HG02610 (cell line): ENCODE measurements at regions not wholly inside any gene's neighbourhood (a gene's known extent, or its start where the extent isn't known, plus 50 kb on each side); places are given as distances from the start of the nearest gene placed in this dataset.

Source experiments
- ATAC-seq: cut with Tn5 transposase; IDR thresholded peaks from one replicate; pipeline ENCODE4 v1.9.1; 2021; ENCODE audit warnings: mild to moderate bottlenecking, moderate library complexity; ENCODE audit not compliant: unreplicated experiment

DNA sequence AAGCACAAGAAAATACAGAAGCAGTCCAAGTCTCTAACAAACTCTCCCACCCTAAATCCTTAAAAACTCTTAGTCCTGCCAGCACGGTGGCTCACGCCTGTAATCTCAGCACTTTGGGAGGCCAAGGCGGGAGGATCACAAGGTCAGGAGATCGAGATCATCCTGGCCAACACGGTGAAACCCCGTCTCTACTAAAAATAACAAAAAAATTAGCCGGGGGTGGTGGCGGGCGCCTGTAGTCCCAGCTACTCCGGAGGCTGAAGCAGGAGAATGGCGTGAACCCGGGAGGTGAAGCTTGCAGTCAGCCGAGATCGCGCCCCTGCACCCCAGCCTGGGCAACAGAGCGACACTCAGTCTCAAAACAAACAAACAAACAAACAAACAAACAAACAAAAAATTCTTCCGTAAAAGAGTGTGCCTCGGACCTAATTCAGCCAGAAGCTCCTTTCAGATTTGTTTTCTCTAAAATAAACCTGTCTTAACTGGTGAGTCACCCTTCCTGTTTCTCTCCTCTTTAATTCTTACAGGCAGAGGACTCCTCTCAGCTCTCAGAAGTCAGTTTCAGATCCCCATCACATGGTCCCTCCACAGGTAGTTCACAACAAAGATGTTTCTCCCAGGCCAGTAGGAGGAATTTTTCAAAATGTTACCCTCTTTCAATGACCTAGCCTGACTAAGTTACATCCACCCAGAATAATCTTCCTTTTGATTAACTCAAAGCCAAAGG, 953.2 kb downstream of the STIM2 start:
- peak; percentile 88 for ATAC-seq

DNA sequence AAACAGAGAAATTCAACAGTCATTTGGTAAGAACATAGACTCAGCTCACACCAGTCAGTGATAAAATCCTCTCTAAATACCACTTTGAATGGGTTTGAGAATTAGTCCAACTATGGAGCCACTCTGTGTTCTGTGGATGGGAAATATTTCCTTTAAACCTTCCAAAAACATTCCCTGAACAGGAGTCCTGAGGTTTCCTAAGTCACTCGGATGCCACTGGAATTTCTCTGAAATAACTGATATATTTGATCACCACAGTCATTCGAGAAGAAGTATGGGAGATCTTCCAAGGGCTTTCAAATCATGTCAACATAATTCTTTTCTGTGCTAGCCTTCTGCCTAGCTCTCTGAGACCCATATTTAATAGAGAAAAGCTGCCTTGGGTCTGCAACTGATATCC, 958.6 kb downstream of the STIM2 start:
- ATAC-seq: no peak

DNA sequence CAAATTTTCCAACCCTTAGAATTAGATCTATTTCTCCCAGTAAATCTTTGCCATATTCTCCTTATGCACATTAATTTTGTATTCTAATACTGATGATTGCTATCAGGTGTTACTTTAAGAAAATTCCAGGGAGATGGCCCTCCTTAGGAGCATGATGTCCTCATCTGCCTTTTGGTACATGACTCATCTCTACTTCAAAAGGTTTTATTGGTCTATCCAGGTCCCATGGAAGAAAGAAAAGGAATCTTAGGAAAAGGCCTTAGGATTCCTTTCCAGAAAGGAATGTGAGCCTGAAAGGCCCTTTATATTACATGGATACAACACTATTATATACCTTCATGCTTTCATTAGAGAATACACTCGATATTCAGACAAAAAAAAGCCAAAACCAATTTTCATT, 968.2 kb downstream of the STIM2 start:
- ATAC-seq: no peak

DNA sequence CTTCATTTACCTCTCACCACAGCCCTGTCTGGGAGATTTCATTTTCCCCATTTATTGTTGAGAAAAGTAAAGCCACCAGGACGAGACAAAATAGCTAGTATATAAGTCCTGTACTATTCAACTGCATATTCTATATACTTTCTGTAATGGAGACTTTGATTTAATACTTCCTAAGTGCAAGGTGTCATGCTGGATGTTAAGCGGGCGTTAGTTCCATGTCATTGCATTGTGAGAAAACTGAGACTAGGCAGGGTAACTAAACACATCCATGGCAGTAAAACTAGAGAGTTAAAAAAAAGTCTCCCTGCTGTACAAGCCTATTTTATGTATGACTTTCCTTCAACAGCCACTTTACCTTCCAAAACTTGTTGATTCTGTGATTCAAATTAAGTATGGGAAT, 969.6 kb downstream of the STIM2 start:
- no peak for ATAC-seq

DNA sequence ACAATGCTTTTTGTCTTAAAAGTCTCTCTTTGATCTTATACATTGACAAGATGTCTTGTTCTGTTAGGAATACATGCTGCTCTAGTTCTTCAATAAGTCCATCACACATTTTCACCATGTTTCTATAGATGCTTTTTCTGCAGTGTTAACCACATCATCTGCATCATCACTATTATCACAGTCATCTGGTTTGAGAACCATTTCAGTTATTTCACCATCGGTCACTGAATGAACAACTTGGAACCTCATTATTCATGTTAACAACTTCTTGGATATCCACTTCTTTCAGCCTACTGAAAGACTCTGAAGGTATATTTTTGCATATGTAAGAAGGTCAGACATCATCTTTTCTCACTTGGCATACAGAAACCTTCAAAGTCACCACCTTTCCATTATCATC, 975.2 kb downstream of the STIM2 start:
- ATAC-seq: no peak

DNA sequence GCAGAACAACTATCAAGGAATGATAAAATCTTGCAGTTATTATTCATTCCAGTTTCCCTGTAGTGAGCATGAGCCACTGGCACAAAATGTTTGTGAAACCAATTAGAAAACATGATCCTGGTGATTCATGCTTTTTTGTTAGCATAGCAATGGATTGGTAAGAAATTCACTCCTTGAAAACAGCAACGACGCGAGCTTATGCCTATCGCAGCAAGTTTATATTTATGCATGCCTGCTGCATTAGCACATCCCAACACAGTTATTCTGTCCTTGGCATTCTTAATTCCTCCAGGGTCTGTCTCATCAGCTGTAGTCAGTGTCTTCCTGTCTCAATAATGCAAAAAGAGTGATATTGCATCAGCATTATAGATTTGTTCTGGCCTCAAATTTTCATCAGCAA, 975.9 kb downstream of the STIM2 start:
- ATAC-seq: no peak

DNA sequence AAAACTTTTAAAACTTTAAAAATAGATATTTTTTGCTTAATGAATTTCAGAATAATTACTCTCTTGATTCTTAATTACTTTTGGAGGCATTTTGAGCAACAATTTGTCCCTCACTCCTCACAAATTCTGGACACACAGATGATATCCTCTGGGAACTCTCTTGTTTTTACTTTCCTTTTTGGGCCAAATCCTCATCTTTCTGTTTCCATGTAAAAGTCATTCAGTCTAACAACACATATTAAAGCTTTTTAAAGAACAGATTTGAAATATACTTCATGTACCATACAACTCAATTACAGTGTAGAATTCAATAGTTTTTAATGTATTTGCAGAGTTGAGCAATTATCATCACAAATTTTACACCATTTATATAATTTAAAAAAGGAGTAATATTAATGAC, 983.1 kb downstream of the STIM2 start:
- ATAC-seq: no peak

DNA sequence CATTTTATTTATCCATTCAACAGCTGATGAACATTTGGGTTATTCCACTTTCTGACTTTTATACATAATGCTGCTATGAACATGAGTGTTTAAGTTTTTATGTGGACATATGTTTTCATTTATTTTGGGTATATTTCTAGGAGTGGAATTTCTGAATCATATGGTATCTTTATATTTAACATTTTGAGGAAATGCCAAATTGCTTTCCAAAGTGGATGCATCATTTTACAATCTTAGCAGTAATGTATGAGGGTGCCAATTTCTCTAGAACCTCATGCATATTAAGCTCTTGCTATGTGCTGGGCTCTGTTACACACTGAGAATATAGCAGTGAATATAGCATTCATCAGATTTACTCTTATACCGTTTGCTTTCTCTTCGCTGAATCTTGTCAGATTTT, 983.7 kb downstream of the STIM2 start:
- no peak for ATAC-seq

DNA sequence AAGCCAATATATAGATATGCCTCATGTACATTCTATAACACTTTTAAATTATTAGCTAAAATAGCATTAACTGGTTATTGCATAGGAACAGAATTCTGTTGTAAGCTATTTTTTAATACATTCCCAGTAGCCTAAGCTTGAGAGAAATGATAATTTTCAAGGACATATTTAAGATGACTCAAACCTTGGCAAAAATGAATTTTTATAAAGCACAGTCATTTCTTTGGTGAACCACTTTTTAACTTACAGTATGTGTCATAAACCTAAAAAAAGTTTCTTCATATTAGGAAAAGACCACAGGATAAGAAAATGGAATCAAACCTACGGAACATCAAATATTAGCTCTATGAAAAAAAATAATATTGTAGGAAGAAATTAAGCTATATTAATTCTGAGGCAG, 986.3 kb downstream of the STIM2 start:
- ATAC-seq: no peak

DNA sequence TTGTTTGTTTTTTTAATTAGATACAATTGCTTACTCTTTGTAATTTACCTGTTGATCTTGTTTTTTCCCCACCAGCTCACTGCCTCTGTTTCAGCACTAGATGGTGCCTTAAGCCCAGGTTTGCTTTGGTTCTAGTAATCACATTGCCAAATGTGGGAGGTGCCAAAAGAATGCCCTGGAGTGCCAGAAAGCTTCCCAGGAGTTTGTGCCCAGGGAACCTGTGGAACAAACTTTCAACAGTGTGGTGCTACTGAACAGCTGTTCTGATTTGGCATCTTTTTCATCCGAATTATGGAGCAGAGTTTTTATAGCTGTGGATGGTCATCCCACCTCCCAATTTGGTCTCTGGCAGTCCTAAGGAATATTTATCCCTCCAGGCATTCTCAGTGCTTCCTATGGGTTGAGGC, 1000.7 kb downstream of the STIM2 start:
- peak; percentile 33 for ATAC-seq

DNA sequence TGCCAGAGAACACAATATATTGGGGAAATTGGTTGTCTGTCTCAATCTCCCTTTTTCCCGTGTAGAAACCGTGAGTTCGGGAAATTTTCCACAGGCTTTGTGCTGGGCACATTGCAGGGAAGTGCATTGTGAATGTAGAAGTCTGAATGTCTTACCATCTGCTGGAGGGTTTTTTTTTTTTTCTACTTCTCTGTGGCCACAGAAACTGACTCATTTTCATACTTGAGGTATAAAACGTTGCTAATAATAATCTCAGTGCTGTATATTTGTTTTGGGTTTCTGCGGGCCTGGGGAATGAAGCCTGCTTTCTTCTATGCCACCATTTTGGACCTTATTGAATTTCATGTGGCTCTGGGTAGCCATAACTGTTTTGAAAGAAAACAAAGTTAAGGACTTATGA, 1001.2 kb downstream of the STIM2 start:
- peak; percentile 93 for ATAC-seq

DNA sequence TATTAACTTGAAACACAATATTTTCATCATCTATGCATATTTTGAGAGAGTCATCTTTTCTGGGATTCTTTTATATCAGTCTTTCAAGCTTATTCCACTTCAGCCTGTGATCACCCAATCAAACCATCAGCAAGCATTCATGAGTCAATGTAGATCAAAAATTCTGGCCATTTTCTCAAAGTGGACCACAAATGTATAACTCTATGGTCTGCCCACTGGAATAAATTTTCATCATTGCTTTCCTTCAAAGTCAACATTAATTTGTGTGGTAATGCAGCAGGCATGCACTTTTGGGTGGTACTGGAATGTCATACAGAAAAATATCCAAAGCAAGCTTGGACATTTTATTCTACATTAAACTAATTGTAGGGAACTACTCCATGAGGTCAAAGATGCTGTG, 1013.0 kb downstream of the STIM2 start:
- no peak for ATAC-seq

DNA sequence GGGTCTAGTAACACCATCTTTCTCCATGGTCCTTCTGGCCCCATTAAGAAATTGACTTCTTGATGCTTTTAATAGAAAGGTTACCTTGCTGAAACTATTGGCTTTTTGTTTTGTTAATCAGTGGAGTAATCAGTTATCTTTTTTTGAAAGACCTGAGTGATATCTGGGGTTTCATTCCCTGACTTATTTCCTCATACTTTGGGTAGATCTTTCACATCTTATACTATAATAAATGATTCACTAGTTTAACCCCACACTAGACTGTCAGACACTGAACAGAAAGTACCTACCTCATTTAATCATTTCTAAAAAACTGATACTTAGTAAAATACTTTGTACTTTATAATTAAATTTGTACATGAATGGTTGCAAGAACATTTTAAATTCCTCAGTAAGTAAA, 1021.1 kb downstream of the STIM2 start:
- ATAC-seq: no peak

DNA sequence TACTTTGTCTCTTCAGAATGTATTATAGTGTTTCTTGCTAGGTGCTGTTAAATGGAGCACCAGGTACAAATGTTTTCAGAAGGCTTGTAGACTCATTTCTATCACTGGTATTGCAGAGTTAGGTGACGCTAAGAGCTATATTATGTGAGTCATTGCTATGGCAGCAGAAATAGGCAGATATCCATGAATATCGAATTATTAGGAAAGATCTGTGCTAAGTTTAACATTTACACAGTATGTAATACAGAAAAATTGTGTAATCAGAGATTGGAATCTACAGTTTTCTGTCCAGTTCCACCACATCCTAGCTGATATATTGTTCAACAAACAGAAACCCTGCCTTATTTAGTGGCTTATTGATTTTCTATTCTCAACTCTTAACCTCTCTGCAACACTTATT, 1025.5 kb downstream of the STIM2 start:
- no peak for ATAC-seq

DNA sequence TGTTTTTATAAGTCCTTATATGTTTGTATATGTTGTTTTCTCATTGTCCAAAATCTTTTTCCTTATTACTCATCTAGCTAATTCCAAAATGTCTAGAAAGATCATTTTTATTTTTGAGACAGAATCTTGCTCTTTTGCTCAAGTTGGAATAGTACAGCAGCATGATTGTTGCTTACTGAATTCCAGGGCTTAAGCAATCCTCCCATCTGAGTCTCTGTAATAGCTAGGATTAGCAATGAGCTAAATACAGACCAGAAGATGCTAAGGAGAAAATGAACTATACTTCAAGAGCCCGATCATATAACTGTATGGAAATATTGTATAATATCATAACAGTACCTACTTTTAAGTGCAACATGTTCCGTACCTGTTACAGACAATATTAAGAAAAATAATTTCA, 1027.0 kb downstream of the STIM2 start:
- no peak for ATAC-seq

DNA sequence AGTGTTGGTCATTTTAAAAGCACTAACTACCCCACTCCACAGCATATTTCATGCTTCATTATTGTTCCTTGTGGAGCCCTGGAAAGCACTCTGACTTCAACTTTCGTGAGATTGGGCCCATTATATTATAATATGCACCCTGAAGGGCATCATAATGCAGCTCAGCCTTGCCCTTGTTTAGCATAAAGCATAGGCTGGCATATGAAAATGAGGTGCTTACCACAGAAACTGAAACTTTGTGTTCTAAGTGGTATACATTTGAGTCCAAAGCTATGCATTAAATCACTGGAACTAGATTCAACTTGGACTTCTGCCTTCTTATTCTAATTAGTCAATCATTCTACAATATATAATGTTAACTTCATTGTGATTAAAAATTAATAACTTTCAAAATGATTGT, 1027.9 kb downstream of the STIM2 start:
- no peak for ATAC-seq

DNA sequence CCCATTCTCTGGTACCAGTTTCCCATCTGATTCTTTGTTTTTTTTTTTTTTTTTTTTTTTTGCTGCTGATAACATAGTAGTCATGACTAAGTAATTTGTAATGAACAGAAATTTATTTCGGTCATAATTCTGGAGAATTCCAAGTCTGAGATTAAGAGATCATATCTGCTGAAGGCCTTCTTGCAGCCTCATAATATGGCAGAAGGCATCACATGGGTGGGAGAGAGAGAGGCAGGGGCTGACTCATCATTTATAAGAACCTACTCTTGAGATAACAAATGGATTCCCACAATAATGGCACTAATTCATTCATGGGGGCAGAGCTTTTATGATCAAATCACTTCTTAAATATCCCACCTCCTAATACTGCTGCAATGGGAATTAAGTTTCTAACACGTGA, 1034.3 kb downstream of the STIM2 start:
- ATAC-seq: no peak

DNA sequence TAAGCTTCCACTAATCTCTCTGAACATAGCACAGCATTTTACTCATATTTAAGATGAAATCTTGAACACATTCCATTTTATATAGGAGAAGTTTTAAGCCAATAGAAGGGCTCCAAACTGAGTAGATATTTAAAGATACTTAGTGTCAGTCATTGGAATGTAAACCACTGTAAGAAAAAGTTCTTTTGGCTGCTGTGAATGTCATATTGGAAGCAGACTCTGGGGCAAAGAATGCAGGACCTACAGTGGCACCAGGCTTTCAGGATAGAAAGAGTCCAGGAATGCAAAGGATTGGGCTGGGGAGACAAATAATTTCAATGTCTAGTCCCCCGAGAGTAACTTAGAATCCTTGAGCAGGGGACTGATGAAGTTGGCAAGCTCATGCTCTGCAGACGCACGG, 1047.7 kb downstream of the STIM2 start:
- ATAC-seq: no peak

DNA sequence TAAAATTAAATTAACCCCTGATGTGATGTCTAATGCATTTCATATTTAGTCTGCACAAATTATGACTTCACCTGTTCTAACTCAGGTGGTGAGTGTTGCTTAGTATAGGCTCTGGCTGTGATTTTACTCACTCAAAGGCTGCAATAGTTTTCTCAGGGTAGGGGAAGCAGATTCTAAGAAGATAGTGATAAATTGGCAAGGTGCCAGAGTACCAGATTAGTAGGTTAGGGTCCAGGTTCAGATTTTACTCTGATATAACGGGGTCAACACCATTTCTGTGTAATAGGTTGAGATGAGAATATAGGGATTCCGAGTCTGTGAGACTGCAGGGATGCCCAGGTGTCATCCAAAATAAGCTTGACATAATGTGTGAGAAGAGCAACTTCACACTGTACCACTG, 1049.6 kb downstream of the STIM2 start:
- no peak for ATAC-seq

DNA sequence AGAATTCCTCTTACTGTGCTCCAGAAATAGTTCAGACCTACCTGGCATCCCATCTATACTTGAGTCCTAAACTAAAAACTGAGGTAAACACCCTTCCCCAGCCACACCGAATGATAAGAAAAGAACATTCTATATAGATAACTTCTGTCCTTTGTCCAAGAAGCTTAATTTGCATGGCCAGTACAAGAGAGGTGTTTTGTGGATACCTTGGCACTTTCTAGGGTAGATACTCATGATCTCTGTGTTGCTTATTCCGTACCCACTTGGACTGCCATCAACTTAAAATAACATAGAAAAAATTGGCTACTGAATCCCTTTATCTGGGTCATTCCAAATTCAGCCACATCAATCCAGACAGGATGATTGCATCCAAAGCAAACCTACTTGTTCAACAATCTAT, 1050.4 kb downstream of the STIM2 start:
- no peak for ATAC-seq

DNA sequence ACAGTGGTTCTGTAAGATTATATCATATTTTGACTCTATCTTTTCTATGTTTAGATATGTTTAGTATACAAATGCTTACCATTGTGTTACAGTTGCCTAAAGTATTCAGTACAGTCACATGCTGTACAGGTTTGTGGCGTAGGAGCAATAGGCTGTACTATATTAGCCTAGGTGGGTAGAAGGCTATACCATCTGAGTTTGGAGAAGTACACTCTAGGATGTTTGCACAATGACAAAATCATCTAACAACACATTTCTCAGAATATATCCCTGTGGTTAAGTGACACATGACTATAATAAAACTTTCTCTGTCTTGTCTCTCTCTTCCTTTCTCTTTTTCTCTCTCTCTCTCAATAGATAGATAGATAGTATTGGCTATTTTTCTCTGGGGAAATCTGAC, 1053.1 kb downstream of the STIM2 start:
- ATAC-seq: no peak

DNA sequence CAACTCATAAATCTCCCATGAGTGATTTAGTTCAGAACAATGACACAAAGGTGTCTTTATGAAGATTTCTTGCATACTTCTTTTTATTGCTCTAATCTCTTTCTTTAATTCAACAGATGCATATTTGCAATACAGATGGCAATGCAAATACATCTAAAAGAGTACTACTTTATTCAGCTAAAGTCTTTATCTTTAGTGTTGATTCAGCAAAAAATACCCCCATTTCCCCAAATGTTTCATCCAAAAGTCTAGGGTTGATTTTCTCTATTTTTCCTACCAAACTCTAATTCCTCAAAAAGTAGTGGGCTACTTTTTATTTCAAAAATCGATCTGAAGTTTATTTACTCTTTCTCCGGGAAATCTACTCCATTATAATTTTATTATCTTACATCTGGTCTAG, 1055.2 kb downstream of the STIM2 start:
- ATAC-seq: no peak

DNA sequence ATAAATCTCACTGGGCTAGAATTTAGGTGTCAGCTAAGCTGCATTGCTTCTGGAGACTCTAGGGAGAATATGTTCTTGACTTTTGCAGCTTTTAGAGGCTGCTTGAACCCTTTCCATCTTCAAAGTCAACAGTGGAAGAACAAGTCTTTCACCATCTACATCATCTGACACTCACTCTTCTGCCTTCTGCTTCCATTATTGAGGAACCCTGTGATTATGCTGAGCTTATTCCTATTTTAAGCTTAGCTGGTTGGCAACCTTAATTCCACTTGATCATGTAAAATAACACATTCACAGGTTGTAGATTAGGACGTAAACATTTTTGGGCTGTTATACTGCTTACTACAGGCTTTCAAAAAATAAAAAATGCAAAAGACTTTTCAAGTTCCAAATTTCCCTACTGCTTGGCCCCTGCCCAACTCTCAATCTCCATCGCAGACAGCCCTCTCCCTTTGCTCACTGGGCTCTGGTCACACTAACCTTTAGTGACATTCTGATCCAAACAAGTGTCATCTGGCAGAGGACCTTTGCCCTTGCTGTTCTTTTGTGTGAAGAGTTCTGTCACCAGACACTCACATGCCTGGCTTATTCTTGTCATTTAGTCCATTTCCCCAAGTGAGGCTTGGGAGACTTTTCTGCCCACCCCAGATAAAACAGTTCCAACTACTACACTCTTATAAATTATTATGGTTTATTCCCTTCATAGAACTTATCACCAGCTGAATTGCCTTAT, 1056.0 kb downstream of the STIM2 start:
- no peak for ATAC-seq
